UCSD-AML1 (cell line): ENCODE measurements at regions not wholly inside any gene's neighbourhood (a gene's known extent, or its start where the extent isn't known, plus 50 kb on each side); places are given as distances from the start of the nearest gene placed in this dataset.

Source experiments
- DNase-seq: peaks from one replicate; lab custom pipeline; 2025; ENCODE audit not compliant: unreplicated experiment; lab: John Stamatoyannopoulos, UW

DNA sequence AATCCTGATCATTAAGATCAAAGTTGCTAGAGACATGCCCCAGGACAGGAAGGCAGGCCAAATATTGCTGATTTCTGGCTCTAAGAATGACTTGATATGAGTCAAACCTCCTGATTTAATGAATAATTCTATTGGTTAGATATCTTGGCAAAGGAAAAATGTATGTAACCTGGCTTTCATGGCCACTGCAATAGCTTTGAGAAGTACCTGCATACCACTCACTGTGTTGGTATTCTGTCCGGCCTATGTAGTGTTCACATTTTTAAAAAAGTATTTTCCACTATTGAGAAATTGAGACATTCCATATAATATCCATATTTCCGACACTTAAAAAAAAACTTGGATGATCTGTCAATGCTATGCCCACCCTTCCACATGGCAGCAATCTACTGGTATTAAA is 283.1 kb upstream of the SOX5 start:
- no peak for DNase-seq

DNA sequence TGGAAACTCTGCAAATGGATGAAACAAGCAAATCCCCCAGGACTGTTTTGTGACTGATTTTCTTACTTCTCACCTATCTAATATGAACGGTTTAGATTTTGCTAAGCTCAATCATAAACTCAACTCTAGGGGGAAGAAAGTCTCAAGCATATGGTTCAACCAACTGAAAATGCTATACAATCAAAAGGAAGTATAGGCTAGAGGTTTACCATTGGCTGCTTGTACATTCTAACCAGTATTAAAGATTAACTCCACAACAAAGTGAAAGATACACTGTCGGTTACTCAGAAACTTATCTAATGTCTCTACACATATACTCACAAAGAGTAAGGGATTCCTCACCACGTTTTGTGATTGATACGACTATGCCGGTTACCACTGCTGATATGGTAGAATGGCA is 281.8 kb upstream of the SOX5 start:
- DNase-seq = no peak

DNA sequence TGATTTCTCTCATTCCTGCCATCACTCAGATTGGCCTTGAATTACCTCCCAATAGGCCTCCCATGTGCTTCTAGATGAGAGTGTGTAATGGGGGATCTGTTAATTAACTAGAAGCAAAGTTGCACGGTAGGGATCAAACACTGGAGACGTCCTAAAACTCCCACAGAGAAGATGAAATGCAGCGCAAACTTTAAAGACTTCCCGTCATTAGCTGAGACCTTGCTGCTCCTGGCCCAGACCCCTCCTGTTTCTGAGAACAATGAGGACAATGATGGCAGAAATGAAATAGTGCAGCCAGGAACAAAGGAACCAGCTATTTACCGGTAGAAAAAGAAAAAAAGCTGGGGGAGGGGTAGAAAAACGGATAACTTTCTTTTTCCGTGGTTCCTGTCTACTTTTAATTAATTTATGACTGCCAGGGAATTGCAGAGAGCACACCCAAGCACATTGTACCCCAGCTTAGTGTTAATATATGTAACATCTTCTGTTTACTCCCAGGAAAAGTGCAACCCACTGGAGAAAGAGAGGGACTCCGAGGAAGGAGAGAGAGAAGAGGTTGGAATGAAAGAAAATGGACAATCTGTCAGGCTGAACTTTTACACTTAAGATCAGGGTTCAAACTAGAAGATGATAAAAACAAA is 280.7 kb upstream of the SOX5 start:
- DNase-seq = no peak

DNA sequence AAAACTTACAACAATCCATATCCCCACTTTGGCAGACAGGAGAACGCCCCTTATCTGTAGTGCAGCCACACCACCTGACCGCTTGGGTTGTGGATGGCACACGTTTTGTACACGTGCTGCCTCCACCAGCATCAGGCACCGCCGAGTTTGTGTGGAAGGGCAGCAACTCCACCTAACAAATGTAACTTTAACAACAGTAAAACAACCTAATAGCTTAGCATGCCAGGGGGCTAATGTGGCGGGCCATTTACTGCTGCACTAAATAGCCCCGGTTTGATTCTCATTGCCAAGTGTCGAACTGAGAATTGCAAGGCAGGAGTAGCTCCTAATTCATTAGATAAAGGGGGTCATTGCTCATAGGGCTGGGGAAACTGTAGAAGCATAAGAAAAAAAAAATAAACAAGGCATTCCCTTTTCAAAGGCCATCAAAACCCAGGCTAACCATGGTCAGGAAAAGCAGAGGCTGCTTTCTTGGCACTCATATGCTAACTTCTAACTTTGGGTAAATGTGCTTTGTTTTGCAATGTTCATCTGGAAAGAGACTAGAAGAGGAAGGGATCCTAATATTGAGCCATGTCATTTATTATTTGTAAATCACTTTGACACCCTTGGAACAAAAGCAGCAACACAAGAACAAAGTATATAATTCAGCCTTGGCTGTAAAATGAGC is 279.7 kb upstream of the SOX5 start:
- no peak for DNase-seq

DNA sequence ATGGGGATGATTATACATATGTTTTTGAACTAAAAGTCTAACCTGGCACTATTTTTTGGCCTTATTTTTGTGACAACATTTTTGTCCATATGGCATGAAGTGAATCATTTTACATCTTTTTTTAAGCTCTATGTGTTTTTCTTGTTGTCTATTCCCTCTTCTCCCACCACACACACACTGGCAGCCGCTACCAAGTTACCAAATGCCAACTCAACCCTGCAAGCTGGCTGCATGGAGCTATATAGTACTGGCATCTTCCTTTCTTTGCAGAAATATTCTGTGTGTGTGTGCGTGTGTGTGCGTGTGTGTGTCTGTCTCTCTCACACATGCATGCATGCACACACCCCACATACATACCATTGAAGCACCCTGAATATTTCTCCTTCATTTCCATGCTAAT is 278.9 kb upstream of the SOX5 start:
- DNase-seq = no peak

DNA sequence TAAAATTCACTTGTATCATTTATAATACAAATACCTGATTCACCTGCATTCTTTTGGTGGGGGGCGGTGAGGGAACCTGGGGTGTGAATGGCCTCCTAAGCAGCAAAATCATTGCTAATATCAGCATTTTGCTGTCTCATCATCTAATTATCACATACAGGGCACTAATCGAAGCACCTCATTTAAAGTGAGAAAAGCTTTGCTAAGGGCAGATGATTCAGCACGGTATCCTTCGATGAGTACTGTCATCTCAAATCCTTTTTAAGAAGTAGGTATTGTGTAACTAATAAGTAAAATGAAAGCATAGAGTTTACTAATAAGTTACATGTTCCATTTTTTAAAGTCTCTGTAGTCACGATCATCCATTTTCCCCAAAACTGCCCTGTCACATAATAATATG is 278.1 kb upstream of the SOX5 start:
- DNase-seq = no peak

DNA sequence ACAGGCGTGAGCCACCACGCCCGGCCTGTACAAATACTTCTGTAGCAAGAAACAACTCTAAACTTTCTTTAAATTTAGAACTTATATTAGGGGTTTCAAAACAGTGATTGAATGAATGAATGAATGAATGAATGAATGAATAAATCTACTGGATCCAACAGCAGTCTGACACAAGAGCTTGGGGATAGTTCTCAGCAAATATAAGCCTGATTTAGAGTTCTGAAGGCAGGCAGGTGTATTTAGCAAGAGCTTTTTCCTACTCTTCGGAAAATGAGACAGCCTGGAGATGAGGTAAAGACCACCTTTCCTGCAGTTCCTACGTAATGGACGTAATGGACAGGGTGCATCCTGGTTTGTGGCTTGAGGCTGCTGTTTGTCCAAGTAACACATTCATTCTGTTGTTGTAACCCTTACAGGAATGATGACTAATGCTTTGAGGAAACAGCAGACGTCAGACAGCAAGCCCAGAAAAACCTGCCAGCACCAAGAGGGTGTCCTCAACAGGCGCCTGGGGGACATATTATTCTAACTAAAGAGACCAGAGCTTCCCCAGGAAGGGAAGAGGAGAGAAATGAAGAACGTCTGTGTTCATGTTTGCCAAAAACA is 277.4 kb upstream of the SOX5 start:
- DNase-seq = no peak

DNA sequence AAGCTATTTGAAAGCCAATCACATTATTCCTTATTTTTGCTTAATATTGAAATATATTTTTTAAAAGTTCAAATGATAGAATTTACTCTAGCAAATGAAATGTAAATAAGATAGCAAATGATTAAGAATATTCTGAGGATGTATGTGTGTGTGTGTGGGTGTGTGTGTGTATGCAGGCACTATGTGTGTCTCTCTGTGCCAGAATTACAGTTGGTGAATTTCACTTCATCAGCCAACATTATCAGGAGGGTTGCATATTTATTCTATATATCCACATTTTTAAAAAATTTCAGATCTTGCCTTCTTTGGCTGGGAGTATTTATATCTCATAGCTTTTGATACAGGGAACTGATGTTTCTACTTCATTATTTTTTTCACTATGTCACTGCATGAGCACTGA is 274.9 kb upstream of the SOX5 start:
- no peak for DNase-seq

DNA sequence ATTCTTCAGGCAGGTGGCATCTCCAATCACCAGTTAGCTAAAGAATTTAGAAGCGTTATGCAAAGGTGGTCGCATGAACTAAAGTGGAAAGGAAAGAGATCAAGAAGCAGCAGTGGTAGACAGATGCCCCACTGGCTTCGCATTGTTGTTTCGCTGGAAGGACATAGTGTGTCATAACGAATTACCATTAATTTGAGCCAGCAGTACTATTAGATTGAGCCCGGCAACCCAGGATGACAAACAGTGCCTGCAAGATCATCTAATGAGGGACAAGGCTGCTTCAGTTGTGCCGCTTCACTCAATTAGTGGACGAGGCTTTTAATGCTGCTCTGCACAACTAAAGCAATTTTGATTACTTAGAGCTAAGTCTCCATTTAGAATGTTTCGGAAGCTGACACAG is 274.5 kb upstream of the SOX5 start:
- no peak for DNase-seq

DNA sequence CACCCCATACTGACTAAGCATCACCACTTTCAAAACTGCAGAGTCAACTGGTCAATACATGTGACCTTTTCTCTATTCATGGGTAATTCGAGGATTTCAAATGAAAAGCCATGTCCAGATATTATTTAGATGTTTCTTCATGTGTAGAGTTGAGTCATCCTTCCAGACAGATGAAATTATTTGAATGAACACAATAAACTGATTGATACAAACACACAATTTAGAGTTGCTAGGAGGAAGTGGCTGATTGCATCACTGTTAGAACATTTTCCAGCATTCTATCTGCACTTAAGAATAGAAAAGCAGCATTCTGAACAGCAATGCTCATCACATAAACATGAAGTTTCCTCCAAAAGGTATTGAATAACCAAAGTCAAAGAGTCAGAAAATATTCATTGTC is 273.5 kb upstream of the SOX5 start:
- no peak for DNase-seq

DNA sequence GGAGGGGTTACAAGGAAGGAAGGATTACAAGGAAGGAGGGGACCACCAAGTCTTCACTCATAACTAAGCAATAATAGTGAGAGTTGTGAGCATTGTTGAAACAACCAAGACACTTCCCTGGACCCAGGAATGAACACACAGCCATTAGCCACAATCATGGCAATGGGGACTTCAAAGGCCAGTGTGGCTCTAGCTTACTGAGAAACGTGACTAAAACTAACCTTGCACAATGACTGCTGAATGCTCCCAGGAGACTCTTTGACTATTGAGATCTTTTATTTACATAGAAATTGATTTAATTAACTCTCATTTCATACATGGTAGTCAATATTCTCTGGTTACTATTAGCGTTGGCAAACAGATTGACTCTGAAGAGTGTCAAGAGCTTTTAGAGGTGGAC is 263.0 kb upstream of the SOX5 start:
- no peak for DNase-seq

DNA sequence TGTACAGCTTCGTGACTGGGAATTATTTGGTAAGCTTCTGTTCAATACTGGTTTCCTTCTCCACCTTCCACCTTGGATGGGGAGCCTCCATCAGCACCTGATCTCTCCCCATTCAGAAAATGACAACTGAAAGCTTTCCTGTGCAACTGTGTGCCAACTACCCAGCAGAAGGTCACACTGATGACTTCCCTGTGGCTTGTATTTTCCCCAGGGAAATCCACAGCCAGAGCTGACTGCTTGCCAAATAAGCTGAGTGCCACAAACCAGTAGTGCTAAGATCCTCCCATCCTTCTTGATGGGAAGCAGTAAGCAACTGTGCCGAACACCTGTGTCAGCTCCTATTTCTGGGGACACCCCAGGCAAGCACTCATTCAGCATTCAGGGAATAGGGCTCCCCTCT is 257.2 kb upstream of the SOX5 start:
- no peak for DNase-seq

DNA sequence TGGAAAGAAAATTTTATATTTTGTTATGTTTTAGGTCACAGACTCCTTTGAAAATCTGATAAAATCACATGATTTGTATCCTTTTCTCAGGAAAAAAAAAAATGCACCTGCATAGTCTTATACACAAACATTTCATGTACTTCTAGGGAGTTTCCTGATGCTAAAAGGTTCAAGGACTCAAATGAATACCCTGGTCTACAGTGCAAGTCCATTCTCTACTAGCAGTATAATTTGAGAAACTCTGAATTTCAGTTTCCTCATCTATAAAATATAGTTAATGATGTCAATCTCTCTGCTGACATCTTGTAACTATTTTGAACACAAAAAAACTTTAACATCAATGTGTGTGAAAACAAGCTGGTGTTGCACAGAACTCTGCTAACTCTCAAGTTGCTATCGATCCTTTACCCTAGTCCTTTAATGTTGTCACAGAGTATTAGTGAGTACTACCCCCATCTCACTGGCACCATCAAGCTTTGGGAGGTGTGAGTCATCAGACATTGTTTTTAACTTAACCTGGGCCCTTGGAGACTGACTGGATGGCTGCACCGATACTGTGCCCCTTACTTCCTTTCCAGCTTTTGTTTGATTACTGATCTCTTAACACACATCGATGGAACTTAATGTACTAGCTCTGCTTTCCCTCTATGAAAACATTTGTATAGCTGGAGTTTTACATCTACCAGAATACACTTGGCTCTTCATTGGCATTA is 251.9 kb upstream of the SOX5 start:
- DNase-seq = no peak

DNA sequence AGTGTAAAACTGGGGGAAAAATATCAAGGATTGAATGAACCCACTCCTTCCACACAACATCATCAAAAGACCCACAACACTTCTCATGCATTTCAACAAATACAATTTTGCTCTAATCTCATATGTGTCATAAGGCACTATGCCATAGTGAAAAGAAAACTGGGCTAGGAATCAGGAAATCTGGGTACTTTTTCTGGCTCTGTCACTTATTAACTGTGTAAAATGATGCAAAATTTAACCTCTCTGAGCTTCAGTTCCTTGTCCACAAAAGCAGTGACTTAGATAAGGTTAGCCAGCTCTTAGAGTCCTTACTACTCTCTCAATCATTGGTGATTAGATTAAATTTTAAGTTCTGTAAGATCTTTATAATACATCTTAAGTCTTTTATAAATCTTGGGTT is 250.5 kb upstream of the SOX5 start:
- DNase-seq = no peak

DNA sequence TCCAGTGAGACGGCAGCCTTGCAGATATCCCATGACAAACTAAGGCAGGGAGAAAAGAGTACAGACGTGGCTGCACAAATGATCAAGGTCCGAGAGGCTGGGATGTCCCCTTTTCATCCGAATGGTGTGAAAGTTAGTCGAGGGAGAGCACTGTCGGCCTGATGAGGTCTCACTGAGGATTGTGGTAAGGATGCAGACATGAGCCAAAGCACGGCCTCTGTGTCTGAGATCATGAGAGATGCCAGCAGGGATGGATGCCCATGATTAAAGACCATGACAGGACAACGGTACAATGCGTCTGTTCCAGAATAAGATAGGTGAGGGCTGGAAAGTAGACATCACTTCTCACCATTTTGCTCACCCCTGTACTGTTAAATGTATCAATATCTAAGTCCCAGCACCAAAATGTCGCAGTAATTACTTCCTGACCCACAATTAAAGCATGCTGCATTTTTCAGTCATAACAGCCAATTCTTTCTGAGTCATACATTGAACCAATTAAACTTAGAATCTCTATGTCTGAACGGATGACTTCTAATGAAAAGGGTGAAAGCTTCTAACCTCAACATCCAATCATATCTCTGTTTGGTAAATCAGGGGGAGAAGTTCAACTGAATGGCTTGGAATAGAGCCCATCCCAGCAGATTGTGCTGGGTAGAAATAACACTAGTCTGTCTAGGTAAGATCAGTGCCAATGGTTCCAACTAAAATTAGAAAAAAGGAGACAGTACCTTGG is 249.6 kb upstream of the SOX5 start:
- DNase-seq = no peak

DNA sequence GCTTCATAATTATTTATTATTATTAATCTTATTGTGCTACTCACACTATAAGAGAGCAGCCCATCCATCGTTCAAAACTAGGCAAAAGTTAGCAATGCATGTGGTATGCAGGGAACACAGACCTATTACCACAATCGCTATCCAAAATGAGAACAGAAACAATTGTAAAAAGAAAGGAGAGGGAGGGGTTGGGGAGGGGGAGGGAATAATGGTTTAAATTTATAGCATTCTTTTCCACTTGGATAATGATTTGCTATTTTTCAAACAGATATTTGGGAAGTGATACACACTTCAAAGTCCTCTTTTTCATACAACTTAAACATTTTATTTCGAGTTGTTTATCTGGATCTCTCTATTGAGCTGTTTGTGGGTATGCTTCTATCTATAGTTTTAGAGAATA is 248.6 kb upstream of the SOX5 start:
- DNase-seq = no peak

DNA sequence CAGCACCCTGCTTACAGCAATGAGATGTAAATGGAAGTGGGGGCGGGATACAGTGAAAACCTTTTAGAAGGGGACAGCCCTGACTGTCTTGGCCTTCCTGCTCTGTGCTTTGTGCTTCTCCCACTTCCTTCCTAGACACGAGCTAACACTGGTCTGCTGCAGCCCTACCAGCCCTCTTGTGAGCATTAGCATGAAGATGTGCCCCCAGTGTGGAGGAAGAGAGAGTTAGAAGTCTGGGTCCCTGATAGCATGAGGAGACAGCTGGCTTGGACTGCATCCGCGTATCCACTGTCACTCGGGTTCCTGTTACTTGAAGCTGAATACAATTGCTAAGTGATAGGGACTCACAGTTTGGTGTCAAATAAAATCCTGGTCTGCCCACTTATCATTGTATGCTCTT is 248.1 kb upstream of the SOX5 start:
- DNase-seq = no peak

DNA sequence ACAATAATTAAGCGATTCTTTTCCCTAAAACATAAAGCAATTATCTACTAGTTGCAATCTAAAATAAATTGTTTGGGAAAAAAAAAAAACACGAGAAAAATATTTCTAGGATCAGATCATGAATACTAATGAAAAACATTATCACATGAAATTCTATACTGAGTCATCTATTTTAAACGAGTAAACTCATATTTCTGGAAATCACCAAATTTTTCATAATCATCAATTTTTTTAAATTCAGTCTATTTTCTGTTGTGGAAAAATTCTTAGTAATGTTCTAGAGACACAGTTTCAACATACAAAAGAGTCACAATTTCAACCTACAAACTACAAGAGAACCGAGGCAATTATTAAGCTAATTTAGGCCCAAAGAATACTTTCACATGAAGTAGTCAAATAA is 245.6 kb upstream of the SOX5 start:
- no peak for DNase-seq

DNA sequence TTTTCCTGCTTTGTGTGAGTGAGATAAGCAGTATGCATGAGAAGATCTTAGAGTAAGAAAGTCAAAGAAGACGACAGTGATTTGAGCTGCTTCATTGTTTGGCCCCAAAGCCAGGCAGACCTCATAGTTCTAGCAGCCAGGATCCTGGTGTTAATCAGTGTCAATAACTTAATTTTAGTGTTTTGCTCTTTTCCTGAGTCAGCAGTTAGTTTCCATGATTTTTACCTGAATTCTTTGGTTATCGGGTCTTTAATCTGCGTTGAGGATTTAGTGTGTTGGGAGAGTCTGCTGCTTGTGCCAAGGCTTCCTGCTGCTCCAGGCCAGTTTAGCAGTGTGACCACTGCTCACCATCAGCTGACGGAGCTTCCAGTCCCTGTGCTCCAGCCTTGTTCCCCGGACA is 241.6 kb upstream of the SOX5 start:
- no peak for DNase-seq

DNA sequence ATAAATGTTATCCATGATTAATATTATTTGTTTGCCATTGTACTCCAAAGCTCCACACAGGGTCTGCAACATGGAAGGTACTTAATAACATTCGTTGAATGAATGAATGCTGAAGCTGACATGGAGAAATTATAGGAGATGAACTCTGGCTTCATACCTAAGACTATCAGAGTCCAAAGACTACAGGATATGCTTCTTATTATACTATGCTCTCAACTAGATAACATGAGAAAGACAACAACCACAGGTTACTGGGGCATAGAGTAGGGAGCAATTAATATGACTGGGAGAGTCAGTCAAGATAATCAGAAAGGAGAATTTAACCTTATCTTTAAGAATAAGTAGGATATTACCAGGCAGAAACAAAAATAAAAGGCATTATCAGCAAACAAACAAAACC is 236.3 kb upstream of the SOX5 start:
- DNase-seq = no peak

DNA sequence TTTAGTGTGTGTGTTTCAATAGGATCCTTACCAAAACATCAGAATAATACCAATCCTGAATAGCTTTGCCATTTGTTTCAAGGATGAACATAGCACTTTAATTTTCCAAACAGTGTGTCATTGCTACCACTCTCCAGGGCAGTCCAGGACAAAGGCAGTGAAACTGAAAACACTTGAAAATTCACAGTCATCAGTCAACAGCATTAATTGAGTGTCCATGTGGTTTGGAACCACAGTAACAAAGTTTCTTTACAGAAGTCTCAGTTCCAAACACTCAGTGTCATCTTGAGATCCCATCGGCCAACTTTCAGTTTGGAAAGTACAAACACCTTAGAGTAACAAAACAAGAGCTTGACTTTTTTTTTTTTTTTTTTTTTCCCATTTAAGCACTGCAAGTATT is 228.4 kb upstream of the SOX5 start:
- no peak for DNase-seq

DNA sequence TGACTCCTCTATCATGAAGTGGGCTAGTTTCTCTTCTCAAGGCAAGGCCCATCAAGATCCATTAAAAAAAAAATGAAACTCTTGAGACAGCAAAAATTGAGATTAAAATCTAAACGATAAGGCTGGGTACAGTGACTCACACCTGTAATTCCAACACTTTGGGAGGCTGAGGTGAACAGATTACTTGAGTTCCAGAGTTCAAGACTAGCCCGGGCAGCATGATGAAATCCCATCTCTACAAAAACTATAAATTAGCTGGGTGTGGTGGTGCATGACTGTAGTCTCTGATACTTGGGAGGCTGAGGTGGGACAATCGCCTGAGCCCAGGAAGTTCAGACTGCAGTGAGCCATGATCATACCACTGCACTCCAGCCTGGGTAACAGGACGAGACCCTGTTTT is 226.5 kb upstream of the SOX5 start:
- no peak for DNase-seq
